ENCODE measurements at regions not wholly inside any gene's neighbourhood (a gene's known extent, or its start where the extent isn't known, plus 50 kb on each side); places are given as distances from the start of the nearest gene placed in this dataset.
"Not testable (repeated sequence)": the region's sequence is repeated elsewhere in the genome, so short reads cannot be mapped to it uniquely, and the experiment has no call there.

DNA sequence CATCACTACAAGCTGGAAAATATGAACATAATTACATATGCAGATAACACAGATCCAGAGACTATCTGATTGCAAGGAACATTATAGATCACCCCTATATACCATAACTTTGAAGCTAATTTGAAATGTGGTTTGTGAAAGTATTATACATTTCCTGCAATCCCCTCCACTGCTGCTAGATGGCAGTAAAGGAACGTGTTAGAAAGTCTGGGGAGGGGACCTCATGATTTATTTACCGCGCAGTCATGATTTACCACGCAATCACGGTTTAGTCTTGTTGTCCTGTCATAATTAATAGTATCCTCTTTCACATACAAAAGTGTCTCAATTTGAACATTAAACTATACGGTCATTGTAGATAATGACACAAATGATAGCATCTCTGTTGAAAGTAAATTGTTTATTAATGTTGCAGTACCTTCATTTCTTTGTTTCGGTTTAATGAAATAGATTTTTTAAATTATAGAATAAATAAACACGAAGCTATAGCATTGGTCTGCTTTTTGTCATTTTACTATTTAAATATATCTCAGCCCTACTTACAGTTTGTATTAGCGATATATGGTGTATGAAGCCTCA, 145.3 kb upstream of the PRSS1 start:
- peak; percentile 33 for DNase-seq (ENCODE audit: low read depth)

DNA sequence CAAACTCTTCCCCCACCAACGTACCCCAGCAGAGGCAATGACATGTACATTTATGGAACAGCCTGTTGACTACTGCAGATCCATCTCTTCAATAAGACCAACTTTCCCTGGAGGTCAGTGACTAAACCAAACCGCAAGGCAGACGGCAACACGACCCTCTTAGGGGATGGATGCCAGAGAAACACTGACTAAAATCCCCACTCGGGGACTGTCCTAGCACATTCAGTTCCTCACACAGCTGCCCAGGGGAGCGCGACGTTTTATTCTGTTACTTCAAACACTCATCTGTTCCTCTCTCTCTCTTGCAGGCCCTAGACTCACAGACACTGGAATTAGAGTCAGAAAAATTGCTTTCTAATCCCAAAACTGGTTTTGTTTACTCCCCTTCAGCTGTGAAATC, 146.5 kb upstream of the PRSS1 start:
- DNase-seq (ENCODE audit: low read depth) = no peak

DNA sequence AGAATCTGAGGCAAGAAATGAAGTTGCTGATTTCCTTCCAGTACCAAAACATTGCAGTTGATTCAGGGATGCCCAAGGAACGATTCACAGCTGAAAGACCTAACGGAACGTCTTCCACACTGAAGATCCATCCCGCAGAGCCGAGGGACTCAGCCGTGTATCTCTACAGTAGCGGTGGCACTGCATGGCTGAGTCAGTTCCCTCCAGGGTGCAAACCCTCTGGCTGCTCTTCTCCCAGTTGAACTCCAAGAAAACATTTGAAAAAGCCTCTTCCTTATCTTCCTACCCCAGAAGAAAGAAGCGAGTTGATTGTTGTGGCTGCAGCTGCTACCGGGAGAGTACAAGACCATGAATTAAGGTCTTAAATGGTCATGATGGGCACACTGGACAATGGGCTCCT, 147.1 kb upstream of the PRSS1 start:
- no peak for DNase-seq (ENCODE audit: low read depth)

DNA sequence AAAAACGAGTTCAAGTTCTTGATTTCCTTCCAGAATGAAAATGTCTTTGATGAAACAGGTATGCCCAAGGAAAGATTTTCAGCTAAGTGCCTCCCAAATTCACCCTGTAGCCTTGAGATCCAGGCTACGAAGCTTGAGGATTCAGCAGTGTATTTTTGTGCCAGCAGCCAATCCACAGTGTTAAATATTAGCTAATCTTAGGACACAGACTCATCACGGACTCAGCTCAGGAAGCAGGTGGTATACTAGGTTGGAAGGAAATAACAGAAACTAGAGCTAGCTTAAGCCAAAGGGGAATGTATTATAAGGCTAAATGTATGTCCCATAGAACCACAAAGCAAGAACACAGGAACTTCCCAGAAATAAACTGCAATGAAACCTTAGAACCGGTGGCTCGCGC, 151.0 kb upstream of the PRSS1 start:
- no peak for DNase-seq (ENCODE audit: low read depth)

DNA sequence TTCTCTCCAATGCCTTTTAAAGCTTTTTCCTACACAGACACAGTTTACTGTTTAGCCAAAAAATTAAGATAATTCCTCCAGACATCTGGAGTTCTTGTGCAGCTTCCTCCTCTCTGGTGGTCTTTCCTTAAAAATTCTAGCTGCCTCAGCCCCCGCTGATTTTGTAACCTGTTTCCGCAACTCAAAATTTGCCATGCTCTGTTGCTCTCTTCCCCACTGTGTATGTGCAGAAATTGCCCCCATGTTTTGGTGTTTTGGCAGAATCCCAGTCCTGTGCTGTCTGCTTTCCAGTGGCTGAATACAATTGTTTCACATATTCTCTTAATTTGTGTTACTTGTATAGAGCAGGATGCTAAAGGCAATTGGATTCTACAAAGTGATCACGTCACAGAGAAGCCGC, 151.7 kb upstream of the PRSS1 start:
- no peak for DNase-seq (ENCODE audit: low read depth)

DNA sequence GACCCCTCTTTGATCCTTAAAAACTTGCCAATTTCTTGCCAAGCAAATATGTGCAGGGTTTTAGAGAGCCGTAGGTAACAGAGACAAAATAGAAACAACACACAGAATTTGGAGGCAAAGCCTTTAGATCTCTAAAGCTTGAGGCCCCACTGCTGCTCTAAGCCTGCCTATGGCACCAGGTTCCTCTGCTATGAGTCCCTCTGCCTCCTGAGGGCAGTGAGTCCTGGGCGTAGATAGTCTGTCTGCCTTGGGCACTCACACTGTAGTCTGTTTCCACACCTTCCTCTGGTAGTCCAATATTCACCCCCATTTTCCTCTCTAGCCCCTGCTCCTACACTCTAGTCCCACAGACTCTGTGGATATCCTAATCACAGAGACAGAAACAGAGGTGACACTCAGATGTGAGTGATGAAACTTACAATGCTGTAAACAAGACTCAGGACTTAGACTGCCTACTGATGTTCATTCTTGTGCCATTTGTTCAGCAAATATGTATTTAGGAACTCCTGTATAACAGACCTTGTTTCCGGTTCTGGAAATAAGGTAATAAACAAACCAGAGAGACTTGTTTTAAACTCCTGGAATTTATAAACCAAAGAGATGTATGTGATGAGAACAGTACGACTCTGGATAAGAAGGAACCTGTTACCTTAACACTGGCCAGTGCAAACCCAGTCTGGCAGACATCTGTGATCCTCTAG, 153.3 kb upstream of the PRSS1 start:
- no peak for DNase-seq (ENCODE audit: low read depth)

DNA sequence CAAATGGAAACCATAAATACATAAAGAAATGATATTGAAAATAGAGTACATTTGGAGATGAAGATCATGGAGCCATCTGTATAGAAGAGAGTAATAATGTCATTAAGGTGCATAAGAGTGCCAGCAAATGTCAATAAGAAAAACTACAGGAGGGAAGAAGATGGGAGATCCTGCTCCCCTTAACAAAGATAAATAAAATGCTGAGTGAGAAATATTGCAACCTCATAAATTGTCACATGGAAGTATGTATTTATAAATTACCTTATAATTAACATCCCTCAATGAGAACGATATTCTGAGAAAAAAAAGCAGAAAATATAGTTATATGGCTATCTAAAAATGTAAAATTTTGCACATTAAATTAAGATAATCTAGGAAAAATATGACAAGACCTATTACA, 155.2 kb upstream of the PRSS1 start:
- no peak for DNase-seq (ENCODE audit: low read depth)

DNA sequence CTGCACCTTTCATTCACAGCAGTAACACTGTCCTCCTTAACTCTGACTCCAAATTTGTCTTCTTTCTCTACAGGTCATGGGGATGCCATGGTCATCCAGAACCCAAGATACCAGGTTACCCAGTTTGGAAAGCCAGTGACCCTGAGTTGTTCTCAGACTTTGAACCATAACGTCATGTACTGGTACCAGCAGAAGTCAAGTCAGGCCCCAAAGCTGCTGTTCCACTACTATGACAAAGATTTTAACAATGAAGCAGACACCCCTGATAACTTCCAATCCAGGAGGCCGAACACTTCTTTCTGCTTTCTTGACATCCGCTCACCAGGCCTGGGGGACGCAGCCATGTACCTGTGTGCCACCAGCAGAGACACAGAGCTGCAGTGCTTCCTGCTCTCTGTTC, 156.2 kb upstream of the PRSS1 start:
- no peak for DNase-seq (ENCODE audit: low read depth)

DNA sequence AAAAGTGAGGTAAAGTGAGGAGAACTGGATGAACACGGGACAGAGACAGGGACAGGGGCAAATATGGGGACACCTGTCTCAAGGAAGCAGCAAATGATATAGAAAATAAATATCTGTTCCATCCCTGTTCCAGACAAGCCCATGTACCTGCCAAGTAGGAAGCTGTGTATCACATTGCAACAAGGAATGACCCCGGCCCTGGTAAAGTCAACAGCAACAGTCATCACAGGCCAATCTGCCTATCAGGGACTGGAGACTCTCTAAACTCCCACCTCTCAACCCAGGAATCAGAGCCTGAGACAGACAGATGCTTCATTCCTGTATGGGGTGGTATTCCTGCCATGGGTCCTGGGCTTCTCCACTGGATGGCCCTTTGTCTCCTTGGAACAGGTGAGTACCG, 156.6 kb upstream of the PRSS1 start:
- DNase-seq (ENCODE audit: low read depth) = no peak

DNA sequence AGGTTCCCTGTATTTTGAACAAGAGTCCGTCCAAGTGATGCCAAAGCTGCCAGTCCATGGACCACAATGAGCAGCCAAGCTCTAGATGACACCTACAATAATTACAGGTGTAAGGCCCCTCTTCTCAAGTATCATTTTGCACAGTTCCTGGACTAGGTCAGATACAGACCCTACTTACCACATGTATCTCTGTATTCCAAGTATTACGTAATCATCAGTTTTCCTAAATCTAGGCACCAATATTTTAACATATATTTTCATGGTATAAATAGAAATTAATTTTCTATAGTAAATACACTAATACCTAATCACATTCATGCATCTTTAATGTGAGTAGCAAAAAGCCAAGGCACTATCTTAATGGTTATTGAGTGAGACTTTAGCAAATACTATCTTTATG, 157.0 kb upstream of the PRSS1 start:
- no peak for DNase-seq (ENCODE audit: low read depth)

DNA sequence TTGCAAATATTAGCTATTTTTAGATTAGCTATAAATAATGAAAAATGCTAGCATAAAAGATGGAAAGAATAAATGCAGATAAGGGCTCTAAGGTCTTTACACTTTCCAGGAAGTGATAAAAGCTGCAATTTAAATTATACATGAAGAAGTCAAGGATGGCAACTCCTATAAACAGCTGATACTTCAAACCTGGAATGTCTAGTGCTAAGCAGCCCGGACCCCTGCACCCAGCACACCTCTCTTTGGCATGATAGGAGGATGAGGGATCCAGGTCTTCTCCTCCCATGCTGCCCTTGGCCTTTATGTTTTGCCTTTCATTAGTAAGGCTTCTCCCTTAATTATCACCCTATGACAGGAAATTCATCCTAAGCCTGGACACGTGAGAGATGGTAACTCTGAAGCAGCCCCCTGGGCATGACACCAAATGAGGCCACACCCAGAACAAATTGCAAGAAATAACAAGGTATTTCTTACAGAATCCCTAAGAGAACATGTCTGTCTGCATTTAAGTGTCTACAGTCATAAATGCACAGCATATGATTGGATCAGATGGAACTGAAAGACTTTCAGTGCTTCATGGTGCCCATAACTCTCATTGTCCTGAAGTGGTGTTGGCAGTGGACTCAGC, 158.3 kb upstream of the PRSS1 start:
- no peak for DNase-seq (ENCODE audit: low read depth)

DNA sequence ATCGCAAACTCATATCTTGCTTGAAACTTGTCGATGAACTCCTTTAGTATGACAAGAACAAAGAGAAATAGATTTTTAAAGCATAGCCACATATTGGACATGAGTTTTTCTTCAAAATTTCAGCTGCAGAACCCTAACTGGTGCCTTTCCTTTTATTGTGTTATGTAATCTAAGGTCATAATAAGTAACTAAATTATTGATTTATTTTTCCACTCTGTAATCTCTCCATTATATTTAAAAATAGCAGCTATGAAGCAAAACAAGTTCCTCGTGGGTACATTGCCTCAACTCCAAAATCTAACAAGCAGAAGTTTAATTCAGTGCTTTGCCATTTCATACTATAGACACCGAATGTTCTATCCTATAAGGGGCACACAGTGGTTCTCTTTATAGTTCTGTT, 159.2 kb upstream of the PRSS1 start:
- DNase-seq (ENCODE audit: low read depth) = no peak

DNA sequence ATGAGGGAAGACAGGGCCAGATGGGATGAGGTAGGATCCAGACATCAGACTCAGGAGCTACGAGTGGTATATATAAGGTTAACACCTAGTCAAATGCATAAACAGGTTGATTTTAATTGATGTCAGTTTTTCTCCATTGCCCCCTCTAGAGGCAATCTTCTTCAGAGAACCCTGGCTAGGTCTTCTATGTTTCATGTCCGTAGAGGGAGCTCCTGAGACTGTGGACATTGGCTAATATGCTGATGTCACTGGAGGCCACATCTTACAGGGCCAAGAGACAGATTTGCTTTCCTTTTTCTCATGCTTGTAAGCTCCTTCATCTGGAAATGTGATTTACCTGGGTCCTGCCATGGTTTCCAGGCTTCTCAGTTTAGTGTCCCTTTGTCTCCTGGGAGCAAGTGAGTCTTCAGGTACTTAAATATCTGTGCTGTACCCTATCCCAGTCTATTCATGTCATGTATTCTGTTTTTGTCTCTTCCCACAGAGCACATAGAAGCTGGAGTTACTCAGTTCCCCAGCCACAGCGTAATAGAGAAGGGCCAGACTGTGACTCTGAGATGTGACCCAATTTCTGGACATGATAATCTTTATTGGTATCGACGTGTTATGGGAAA, 161.6 kb upstream of the PRSS1 start:
- DNase-seq (ENCODE audit: low read depth) = no peak

DNA sequence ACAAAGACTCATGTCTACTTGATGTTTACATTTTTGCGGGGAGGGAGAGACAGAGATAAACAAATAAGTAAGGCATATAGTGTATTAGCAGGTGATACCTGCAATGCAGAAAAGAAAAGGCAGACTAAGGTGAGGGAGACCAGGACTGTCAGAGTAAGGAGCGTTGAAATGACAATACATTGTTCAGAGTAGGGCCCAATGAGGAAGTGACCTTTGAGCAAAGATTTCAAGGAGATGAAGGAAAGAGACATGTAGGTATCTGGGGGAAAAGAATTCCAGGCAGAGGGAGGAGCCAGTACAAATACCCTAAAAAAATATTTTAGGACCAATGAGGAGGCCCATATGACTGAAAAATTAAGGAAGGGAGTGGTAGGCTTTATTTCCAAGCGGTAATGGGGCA, 162.7 kb upstream of the PRSS1 start:
- DNase-seq (ENCODE audit: low read depth) = no peak

DNA sequence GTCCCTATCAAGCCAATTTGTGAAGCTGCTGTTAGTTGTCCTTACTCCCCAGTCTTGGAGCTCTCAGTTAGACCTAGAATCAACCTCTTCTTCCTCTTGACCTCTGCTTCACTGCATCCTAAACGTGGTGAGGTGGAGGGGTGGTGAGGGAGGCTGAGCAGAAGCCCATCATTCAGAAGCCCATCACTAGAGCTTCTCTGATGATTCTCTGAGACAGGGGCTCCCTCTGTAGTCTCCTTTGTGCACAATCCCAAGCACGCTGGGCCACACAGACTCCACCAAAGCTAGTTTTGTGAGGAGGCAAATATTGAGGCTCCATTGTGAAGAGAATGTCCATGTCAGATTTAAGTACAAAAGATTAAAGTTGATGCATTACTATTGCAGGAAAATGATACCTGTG, 163.8 kb upstream of the PRSS1 start:
- no peak for DNase-seq (ENCODE audit: low read depth)

DNA sequence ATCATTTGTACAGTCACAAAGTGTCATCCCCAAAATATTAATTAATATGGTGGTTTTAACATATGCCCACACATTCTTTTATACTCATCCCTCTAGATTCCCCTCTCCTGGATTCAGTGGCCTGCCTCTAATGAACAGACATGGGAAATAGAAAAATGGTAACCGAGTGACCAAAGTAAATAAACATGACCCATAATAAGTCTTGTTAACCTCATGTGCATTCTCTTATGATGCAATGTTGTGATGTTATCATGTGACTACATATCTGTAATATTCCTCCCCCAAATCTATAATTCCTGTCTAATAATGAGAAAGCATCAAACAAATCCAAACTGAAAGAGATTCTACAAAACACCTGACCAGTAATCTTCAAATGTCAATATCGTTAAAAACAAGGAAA, 164.5 kb upstream of the PRSS1 start:
- no peak for DNase-seq (ENCODE audit: low read depth)

DNA sequence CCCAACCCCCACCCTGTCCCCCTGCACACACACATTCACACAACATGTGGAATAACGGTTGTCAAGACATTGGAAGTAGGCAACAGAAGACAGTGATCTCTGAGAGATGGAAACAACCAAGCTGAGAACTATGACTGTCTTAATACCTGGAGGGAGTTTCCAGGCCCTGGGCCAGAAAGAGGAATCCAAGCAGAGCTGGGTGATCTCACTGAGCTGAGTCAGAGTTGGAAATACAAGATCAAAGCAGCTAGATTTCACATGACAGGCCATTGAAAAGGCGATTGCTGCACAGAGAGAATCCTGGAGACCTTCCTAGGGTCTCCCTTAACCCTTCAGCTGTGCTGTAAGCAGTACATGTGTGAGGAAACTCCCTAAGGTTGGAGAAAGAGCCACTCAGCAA, 165.8 kb upstream of the PRSS1 start:
- no peak for DNase-seq (ENCODE audit: low read depth)

DNA sequence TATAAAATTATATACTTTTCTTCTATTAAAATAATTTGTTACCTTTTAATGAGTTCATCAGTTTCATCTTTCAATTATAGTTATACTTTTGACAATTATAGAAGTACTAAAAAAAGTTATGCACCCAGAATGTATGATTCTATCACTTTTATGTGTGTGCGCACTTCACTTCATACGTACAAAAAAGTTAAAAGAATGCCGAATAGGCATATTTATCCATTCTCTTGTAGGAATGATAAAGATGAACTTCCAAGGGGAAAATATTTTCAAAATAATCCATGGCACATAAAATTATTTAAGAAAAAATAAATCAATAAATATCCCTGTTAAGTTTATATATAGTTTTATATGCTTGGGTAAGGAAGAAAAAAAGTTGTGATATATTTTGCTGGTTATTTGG, 166.9 kb upstream of the PRSS1 start:
- DNase-seq (ENCODE audit: low read depth) = no peak

DNA sequence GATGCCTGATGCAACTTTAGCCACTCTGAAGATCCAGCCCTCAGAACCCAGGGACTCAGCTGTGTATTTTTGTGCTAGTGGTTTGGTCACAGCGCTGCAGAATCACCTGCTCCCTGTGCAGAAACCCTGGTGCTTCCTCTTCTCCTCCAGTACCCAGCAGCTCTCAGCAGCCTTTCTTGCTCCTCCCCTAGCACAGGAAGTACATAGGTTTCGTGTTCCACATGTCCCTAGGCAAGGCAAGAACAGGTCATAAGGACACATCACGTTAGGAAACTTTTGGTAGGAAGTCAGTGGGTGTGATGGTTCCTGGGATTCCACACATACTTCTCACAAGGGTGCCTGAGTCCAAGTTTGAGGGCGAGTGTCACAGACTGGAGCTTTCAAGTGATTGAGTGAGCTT, 167.9 kb upstream of the PRSS1 start:
- DNase-seq (ENCODE audit: low read depth) = no peak

DNA sequence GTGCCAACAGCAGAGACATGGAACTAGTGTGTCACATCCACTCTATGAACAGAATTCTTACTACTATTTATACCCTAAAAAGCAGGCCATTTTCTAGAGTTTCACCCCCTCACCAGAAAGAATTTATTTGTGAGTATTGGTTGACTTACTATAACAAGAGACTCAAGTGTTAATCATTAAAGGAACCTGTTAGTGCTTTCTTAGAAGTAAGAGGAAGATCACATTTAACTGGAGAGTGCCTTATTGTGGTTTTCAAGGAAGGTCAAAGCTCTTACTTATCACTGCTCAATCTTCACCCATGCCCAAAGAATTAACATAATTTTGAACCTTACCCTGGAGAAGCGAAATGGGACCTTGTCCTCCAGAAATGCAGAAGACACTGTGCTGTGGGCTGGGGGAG, 169.3 kb upstream of the PRSS1 start:
- DNase-seq (ENCODE audit: low read depth) = no peak

DNA sequence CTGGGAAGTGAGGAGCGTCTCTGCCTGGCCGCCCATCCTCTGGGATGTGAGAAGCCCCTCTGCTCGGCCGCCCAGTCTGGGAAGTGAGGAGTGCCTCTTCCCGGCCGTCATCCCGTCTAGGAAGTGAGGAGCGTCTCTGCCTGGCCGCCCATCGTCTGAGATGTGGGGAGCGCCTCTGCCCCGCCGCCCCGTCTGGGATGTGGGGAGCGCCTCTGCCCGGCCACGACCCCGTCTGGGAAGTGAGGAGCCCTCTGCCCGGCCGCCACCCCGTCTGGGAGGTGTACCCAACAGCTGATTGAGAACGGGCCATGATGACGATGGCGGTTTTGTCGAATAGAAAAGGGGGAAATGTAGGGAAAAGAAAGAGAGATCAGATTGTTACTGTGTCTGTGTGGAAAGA, 173.9 kb upstream of the PRSS1 start:
- DNase-seq (ENCODE audit: low read depth) = not testable (repeated sequence)

DNA sequence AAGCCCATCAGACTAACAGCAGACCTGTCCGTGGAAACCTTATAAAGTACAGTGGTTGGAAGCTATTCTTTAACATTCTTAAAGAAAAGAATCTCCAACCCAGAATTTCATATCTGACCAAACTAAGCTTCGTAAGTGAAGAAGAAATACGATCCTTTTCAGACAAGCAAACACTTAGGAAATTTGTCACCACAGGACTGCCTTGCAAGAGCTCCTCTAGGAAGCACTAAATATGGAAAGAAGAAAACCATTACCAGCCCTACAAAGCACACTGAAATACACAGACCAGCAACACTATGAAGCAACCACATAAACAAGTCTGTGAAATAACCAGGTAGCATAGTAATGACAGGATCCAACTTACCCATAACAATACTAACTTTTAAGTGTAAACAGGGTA, 177.7 kb upstream of the PRSS1 start:
- no peak for DNase-seq (ENCODE audit: low read depth)

DNA sequence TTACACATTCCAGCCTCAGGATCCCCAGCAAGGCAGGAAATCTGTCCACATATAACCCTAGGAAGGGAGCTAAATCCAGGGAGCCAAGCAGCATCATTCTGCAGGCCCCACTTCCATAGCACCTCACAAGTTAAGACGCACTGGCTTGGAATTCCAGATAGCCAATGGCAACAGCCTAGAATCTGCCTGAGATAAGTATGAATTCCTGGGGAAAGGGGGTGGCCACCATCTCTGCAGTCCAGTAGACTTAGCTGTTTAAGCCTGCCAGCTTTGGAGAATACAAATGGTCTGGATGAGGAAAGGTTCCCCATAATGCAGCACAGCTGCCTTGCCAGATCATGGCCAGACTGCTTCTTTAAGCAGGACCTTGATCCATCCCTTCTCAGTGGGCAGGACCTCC, 179.4 kb upstream of the PRSS1 start:
- no peak for DNase-seq (ENCODE audit: low read depth)
